ENCODE measurements at regions not wholly inside any gene's neighbourhood (a gene's known extent, or its start where the extent isn't known, plus 50 kb on each side); places are given as distances from the start of the nearest gene placed in this dataset.

GRCh38 chr11:32039149-32039548, 51.7 kb upstream of the RCN1 start:
- DNase-seq (ENCODE audit: low spot score), result no peak

GRCh38 chr11:32034680-32035079, 56.2 kb upstream of the RCN1 start:
- DNase-seq (ENCODE audit: low spot score), result no peak

- no peak for DNase-seq (ENCODE audit: low spot score)
Observed at GRCh38 chr11:32034149-32034548, 56.7 kb upstream of the RCN1 start.

GRCh38 chr11:32033491-32033890, 57.4 kb upstream of the RCN1 start:
- no peak for DNase-seq (ENCODE audit: low spot score)

GRCh38 chr11:32033067-32033466, 57.8 kb upstream of the RCN1 start:
- DNase-seq (ENCODE audit: low spot score), result no peak

- DNase-seq (ENCODE audit: low spot score), result no peak
Observed at GRCh38 chr11:32032478-32032877, 58.4 kb upstream of the RCN1 start.

- DNase-seq (ENCODE audit: low spot score), result no peak
Observed at GRCh38 chr11:32032052-32032451, 58.8 kb upstream of the RCN1 start.

- DNase-seq (ENCODE audit: low spot score), result no peak
Observed at GRCh38 chr11:32030875-32031503, 59.9 kb upstream of the RCN1 start.

GRCh38 chr11:32029721-32030120, 61.2 kb upstream of the RCN1 start:
- DNase-seq (ENCODE audit: low spot score), result no peak

- DNase-seq (ENCODE audit: low spot score), result no peak
Observed at GRCh38 chr11:32028201-32028600, 62.7 kb upstream of the RCN1 start.

GRCh38 chr11:32026766-32027165, 64.1 kb upstream of the RCN1 start:
- DNase-seq (ENCODE audit: low spot score), result no peak

GRCh38 chr11:32024948-32025347, 65.9 kb upstream of the RCN1 start:
- DNase-seq (ENCODE audit: low spot score), result no peak

GRCh38 chr11:32023370-32024305, 67.2 kb upstream of the RCN1 start:
- DNase-seq (ENCODE audit: low spot score), result no peak

- DNase-seq (ENCODE audit: low spot score), result no peak
Observed at GRCh38 chr11:32018672-32019071, 72.2 kb upstream of the RCN1 start.

- DNase-seq (ENCODE audit: low spot score), result no peak
Observed at GRCh38 chr11:32016111-32016510, 74.8 kb upstream of the RCN1 start.

GRCh38 chr11:32015427-32015826, 75.4 kb upstream of the RCN1 start:
- DNase-seq (ENCODE audit: low spot score), result no peak

GRCh38 chr11:32013603-32014002, 77.3 kb upstream of the RCN1 start:
- no peak for DNase-seq (ENCODE audit: low spot score)

GRCh38 chr11:32012049-32012448, 78.8 kb upstream of the RCN1 start:
- DNase-seq (ENCODE audit: low spot score), result no peak

GRCh38 chr11:32008880-32009551, 81.9 kb upstream of the RCN1 start:
- DNase-seq (ENCODE audit: low spot score), result no peak

- DNase-seq (ENCODE audit: low spot score), result peak; percentile 67
Observed at GRCh38 chr11:32006799-32007388, 84.0 kb upstream of the RCN1 start.

GRCh38 chr11:32005786-32006416, 85.0 kb upstream of the RCN1 start:
- DNase-seq (ENCODE audit: low spot score), result no peak

GRCh38 chr11:32003335-32003734, 87.5 kb upstream of the RCN1 start:
- DNase-seq (ENCODE audit: low spot score), result no peak
